Activated naive CD4-positive, alpha-beta T cell treated with Interleukin-2 at 50 U/mL for 16 hours (primary cell): ENCODE measurements at regions not wholly inside any gene's neighbourhood (a gene's known extent, or its start where the extent isn't known, plus 50 kb on each side); places are given as distances from the start of the nearest gene placed in this dataset.
"Not testable (repeated sequence)": the region's sequence is repeated elsewhere in the genome, so short reads cannot be mapped to it uniquely, and the experiment has no call there.

Source experiments
- DNase-seq: peaks from one replicate; pipeline ENCODE4 v3.0.0-alpha.2; 2020

- DNase-seq, result not testable (repeated sequence)
Observed at GRCh38 chr7:25602730-25603426, 374.6 kb upstream of the NPVF start.

- not testable (repeated sequence) for DNase-seq
Observed at GRCh38 chr7:25603427-25603740, 375.1 kb upstream of the NPVF start.

- DNase-seq, result no peak
Observed at GRCh38 chr7:25611196-25611595, 382.9 kb upstream of the NPVF start.

- no peak for DNase-seq
Observed at GRCh38 chr7:25613912-25614311, 385.6 kb upstream of the NPVF start.

GRCh38 chr7:25614415-25614814 is 386.1 kb upstream of the NPVF start:
- no peak for DNase-seq

GRCh38 chr7:25615003-25615402 is 386.7 kb upstream of the NPVF start:
- no peak for DNase-seq

GRCh38 chr7:25615593-25615992 is 387.3 kb upstream of the NPVF start:
- DNase-seq, result no peak

- no peak for DNase-seq
Observed at GRCh38 chr7:25617214-25617613, 388.9 kb upstream of the NPVF start.

GRCh38 chr7:25617673-25618072 is 389.4 kb upstream of the NPVF start:
- DNase-seq, result no peak

GRCh38 chr7:25619381-25619780 is 391.1 kb upstream of the NPVF start:
- no peak for DNase-seq

GRCh38 chr7:25619963-25620799 is 391.9 kb upstream of the NPVF start:
- no peak for DNase-seq

- no peak for DNase-seq
Observed at GRCh38 chr7:25621993-25622392, 393.7 kb upstream of the NPVF start.

- DNase-seq, result no peak
Observed at GRCh38 chr7:25622695-25623094, 394.4 kb upstream of the NPVF start.

GRCh38 chr7:25624051-25624450 is 395.8 kb upstream of the NPVF start:
- no peak for DNase-seq

GRCh38 chr7:25624833-25625232 is 396.5 kb upstream of the NPVF start:
- DNase-seq, result no peak

- DNase-seq, result no peak
Observed at GRCh38 chr7:25625306-25625992, 397.2 kb upstream of the NPVF start.

GRCh38 chr7:25626451-25627131 is 398.3 kb upstream of the NPVF start:
- DNase-seq, result no peak

- no peak for DNase-seq
Observed at GRCh38 chr7:25628446-25628845, 400.2 kb upstream of the NPVF start.

- DNase-seq, result no peak
Observed at GRCh38 chr7:25632616-25633015, 404.3 kb upstream of the NPVF start.

GRCh38 chr7:25633426-25634036 is 405.2 kb upstream of the NPVF start:
- no peak for DNase-seq

GRCh38 chr7:25636168-25636567 is 407.9 kb upstream of the NPVF start:
- no peak for DNase-seq

- no peak for DNase-seq
Observed at GRCh38 chr7:25636871-25637283, 408.6 kb upstream of the NPVF start.

GRCh38 chr7:25638068-25638467 is 409.8 kb upstream of the NPVF start:
- no peak for DNase-seq
